Ovary (tissue), 3 donors: ENCODE measurements at regions not wholly inside any gene's neighbourhood (a gene's known extent, or its start where the extent isn't known, plus 50 kb on each side); places are given as distances from the start of the nearest gene placed in this dataset.

ENCODE experiments used
- CTCF ChIP-seq, 3 donors: fragments of 450-650 bp in 2 of 3; fragments of 200-600 bp in 1 of 3; IDR thresholded peaks; one replicate each; pipeline versions ENCODE4 v1.5.1 to v1.8.0; 2016 to 2022; ENCODE audit warnings: antibody characterized with exemption in 3 of 3, mild to moderate bottlenecking in 1 of 3
- POLR2A ChIP-seq: fragments of 450-650 bp; IDR thresholded peaks from one replicate; pipeline ENCODE4 v1.6.1; 2017; ENCODE audit warnings: antibody characterized with exemption, mild to moderate bottlenecking, moderate library complexity
- donor health status: DM: no; HTN: no; CAD: no.

- TF ChIP-seq CTCF (IDR thresholded peaks at IDR 0.05) (no peak), POLR2A (no peak)
Measured at GRCh38 chr4:8683462-8683861, 90.9 kb downstream of the CPZ start.
